GM23338 (cell line): ENCODE measurements at regions not wholly inside any gene's neighbourhood (a gene's known extent, or its start where the extent isn't known, plus 50 kb on each side); places are given as distances from the start of the nearest gene placed in this dataset.

Experiments used
- CREB1 ChIP-seq: fragments of 250-450 bp; sonication (Bioruptor Pico); IDR thresholded peaks from 2 replicates; pipeline ENCODE4 v1.5.0; 2020; ENCODE audit warnings: low read depth, mild to moderate bottlenecking, moderate library complexity
- EZH2 ChIP-seq: fragments of 200-600 bp; sonication (generic); IDR thresholded peaks from one replicate; pipeline ENCODE4 v1.8.0; 2017; ENCODE audit warnings: antibody characterized with exemption, mild to moderate bottlenecking, low read depth; ENCODE audit not compliant: unreplicated experiment
- EZH2phosphoT487 ChIP-seq: fragments of 200-600 bp; sonication (generic); IDR thresholded peaks from one replicate; pipeline ENCODE4 v1.8.1; 2018; ENCODE audit warnings: antibody characterized with exemption; ENCODE audit not compliant: unreplicated experiment
- JUNB ChIP-seq: IDR thresholded peaks from one replicate; pipeline ENCODE4 v1.6.1; 2016; ENCODE audit warnings: antibody characterized with exemption; ENCODE audit not compliant: unreplicated experiment
- POLR2AphosphoS5 ChIP-seq: IDR thresholded peaks from 2 replicates; pipeline ENCODE4 v1.6.1; 2016; ENCODE audit warnings: antibody characterized with exemption, low read depth
- STAT1 ChIP-seq: IDR thresholded peaks from one replicate; pipeline ENCODE4 v1.6.1; 2016; ENCODE audit warnings: antibody characterized with exemption; ENCODE audit not compliant: unreplicated experiment
- TF ChIP-seq, protein P1 (sequence below): IDR thresholded peaks from one replicate; pipeline ENCODE4 v1.6.1; 2018; ENCODE audit warnings: antibody characterized with exemption; ENCODE audit not compliant: unreplicated experiment
- TF ChIP-seq, protein P2 (sequence below), 2 experiments: fragments of 200-600 bp in 1 of 2; sonication (generic) in 1 of 2; conservative IDR thresholded peaks; 2 replicates each; pipeline versions ENCODE4 v1.5.1 to v1.6.1; 2016 to 2017; ENCODE audit warnings: antibody characterized with exemption in 2 of 2, low read depth in 2 of 2, mild to moderate bottlenecking in 2 of 2, moderate library complexity in 1 of 2
- TF ChIP-seq, protein P3 (sequence below): IDR thresholded peaks from 2 replicates; pipeline ENCODE4 v1.6.1; 2016; ENCODE audit warnings: antibody characterized with exemption
- TF ChIP-seq, protein P4 (sequence below): fragments of 250-450 bp; sonication (Bioruptor Pico); IDR thresholded peaks from 2 replicates; pipeline ENCODE4 v1.5.0; 2020; ENCODE audit warnings: mild to moderate bottlenecking, moderate library complexity

DNA sequence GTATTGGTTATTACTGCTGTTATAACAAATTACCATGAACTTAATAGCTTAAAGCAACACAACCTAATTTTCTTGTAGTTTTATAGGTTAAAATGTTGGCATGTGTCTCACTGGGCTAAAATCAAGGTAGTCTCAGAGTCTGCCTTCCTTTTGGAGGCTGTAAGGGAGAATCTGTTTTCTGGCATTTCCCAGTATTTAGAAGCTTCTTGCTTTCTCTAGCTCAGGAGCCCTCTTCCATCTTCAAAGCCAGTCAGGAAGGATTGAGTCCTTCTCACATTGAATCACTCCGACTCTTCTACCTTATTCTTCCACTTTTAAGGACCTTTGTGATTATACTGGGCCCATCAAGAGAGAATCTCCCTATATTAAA is 156.2 kb downstream of the MBL2 start:
- no peak for TF ChIP-seq EZH2
- TF ChIP-seq, protein P1, sequence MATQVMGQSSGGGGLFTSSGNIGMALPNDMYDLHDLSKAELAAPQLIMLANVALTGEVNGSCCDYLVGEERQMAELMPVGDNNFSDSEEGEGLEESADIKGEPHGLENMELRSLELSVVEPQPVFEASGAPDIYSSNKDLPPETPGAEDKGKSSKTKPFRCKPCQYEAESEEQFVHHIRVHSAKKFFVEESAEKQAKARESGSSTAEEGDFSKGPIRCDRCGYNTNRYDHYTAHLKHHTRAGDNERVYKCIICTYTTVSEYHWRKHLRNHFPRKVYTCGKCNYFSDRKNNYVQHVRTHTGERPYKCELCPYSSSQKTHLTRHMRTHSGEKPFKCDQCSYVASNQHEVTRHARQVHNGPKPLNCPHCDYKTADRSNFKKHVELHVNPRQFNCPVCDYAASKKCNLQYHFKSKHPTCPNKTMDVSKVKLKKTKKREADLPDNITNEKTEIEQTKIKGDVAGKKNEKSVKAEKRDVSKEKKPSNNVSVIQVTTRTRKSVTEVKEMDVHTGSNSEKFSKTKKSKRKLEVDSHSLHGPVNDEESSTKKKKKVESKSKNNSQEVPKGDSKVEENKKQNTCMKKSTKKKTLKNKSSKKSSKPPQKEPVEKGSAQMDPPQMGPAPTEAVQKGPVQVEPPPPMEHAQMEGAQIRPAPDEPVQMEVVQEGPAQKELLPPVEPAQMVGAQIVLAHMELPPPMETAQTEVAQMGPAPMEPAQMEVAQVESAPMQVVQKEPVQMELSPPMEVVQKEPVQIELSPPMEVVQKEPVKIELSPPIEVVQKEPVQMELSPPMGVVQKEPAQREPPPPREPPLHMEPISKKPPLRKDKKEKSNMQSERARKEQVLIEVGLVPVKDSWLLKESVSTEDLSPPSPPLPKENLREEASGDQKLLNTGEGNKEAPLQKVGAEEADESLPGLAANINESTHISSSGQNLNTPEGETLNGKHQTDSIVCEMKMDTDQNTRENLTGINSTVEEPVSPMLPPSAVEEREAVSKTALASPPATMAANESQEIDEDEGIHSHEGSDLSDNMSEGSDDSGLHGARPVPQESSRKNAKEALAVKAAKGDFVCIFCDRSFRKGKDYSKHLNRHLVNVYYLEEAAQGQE, result no peak
- TF ChIP-seq, protein P2, sequence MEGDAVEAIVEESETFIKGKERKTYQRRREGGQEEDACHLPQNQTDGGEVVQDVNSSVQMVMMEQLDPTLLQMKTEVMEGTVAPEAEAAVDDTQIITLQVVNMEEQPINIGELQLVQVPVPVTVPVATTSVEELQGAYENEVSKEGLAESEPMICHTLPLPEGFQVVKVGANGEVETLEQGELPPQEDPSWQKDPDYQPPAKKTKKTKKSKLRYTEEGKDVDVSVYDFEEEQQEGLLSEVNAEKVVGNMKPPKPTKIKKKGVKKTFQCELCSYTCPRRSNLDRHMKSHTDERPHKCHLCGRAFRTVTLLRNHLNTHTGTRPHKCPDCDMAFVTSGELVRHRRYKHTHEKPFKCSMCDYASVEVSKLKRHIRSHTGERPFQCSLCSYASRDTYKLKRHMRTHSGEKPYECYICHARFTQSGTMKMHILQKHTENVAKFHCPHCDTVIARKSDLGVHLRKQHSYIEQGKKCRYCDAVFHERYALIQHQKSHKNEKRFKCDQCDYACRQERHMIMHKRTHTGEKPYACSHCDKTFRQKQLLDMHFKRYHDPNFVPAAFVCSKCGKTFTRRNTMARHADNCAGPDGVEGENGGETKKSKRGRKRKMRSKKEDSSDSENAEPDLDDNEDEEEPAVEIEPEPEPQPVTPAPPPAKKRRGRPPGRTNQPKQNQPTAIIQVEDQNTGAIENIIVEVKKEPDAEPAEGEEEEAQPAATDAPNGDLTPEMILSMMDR (conservative IDR thresholded peaks at IDR 0.05; ENCODE audit: low read depth in 2 of 2), result no peak
- TF ChIP-seq POLR2AphosphoS5, result no peak
- no peak for TF ChIP-seq CREB1 (CRISPR knock-in tag)
- no peak for TF ChIP-seq JUNB
- TF ChIP-seq EZH2phosphoT487, result no peak
- TF ChIP-seq, protein P3, sequence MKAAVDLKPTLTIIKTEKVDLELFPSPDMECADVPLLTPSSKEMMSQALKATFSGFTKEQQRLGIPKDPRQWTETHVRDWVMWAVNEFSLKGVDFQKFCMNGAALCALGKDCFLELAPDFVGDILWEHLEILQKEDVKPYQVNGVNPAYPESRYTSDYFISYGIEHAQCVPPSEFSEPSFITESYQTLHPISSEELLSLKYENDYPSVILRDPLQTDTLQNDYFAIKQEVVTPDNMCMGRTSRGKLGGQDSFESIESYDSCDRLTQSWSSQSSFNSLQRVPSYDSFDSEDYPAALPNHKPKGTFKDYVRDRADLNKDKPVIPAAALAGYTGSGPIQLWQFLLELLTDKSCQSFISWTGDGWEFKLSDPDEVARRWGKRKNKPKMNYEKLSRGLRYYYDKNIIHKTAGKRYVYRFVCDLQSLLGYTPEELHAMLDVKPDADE, result no peak
- TF ChIP-seq, protein P4, sequence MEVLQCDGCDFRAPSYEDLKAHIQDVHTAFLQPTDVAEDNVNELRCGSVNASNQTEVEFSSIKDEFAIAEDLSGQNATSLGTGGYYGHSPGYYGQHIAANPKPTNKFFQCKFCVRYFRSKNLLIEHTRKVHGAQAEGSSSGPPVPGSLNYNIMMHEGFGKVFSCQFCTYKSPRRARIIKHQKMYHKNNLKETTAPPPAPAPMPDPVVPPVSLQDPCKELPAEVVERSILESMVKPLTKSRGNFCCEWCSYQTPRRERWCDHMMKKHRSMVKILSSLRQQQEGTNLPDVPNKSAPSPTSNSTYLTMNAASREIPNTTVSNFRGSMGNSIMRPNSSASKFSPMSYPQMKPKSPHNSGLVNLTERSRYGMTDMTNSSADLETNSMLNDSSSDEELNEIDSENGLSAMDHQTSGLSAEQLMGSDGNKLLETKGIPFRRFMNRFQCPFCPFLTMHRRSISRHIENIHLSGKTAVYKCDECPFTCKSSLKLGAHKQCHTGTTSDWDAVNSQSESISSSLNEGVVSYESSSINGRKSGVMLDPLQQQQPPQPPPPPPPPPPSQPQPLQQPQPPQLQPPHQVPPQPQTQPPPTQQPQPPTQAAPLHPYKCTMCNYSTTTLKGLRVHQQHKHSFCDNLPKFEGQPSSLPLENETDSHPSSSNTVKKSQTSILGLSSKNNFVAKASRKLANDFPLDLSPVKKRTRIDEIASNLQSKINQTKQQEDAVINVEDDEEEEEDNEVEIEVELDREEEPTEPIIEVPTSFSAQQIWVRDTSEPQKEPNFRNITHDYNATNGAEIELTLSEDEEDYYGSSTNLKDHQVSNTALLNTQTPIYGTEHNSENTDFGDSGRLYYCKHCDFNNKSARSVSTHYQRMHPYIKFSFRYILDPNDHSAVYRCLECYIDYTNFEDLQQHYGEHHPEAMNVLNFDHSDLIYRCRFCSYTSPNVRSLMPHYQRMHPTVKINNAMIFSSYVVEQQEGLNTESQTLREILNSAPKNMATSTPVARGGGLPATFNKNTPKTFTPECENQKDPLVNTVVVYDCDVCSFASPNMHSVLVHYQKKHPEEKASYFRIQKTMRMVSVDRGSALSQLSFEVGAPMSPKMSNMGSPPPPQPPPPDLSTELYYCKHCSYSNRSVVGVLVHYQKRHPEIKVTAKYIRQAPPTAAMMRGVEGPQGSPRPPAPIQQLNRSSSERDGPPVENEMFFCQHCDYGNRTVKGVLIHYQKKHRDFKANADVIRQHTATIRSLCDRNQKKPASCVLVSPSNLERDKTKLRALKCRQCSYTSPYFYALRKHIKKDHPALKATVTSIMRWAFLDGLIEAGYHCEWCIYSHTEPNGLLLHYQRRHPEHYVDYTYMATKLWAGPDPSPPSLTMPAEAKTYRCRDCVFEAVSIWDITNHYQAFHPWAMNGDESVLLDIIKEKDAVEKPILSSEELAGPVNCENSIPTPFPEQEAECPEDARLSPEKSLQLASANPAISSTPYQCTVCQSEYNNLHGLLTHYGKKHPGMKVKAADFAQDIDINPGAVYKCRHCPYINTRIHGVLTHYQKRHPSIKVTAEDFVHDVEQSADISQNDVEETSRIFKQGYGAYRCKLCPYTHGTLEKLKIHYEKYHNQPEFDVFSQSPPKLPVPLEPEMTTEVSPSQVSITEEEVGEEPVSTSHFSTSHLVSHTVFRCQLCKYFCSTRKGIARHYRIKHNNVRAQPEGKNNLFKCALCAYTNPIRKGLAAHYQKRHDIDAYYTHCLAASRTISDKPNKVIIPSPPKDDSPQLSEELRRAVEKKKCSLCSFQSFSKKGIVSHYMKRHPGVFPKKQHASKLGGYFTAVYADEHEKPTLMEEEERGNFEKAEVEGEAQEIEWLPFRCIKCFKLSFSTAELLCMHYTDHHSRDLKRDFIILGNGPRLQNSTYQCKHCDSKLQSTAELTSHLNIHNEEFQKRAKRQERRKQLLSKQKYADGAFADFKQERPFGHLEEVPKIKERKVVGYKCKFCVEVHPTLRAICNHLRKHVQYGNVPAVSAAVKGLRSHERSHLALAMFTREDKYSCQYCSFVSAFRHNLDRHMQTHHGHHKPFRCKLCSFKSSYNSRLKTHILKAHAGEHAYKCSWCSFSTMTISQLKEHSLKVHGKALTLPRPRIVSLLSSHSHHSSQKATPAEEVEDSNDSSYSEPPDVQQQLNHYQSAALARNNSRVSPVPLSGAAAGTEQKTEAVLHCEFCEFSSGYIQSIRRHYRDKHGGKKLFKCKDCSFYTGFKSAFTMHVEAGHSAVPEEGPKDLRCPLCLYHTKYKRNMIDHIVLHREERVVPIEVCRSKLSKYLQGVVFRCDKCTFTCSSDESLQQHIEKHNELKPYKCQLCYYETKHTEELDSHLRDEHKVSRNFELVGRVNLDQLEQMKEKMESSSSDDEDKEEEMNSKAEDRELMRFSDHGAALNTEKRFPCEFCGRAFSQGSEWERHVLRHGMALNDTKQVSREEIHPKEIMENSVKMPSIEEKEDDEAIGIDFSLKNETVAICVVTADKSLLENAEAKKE (CRISPR knock-in tag), result no peak
- TF ChIP-seq STAT1, result no peak
